ENCODE measurements at regions not wholly inside any gene's neighbourhood (a gene's known extent, or its start where the extent isn't known, plus 50 kb on each side); places are given as distances from the start of the nearest gene placed in this dataset.

DNA sequence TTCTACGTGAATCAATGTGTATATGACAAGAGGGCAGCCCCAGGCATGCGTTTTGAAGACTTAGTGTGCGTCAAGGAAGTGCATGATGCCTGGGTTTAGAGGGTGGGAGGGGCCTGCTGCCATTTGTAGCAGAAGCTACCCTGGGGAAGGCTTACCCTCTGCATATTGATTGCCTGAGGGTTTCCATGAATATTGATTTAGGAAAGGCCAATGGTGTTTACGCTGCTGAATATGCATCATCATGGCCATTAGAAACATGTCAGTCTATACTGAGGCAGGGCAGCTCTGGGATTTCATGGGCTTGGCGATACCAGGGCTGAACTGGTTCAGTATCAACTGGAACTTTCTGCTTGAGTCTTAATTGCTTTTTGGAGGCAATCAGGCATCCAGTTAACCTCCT is 259.3 kb downstream of the DCDC2C start:
- no peak for DNase-seq

DNA sequence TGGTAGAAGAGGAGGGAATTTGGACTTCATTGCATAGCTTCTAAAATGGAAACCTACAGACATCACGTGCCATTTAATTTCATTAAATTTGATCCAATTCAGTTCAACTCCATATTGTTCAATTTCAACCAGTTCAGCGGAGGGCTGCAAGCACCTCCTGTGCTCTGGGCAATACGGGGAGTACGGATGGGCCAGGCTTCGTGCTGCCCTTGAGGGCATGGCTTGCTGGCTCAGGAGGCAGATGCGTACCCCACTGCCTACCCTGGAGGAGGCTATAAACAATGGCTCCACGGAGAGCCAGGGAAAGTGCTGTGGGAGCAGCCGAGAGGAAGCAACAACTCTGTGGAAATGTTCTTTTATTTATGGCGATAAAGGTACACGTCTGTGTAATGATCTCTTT is 261.8 kb downstream of the DCDC2C start:
- no peak for DNase-seq

DNA sequence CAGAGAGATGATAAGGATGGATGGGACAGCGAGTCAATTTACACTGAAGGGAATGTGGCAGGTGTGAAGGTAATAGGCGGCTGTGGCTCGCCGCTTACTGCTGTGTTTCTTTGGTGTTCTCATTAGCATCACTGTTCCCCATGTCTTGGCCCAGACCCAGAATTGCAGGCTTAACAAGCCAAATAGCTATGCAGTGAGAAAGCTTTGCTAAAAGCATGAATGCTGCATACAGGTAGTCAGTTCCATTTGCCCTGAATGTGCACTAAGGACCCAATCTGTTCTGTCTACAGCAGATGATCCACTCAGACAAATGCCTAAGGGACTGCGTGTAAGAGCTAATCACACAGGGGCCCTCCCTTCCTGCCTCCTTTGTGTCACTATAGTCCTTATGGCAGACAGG is 262.6 kb downstream of the DCDC2C start:
- DNase-seq: no peak

- no peak for DNase-seq
Observed at GRCh38 chr2:3966470-3966869, 263.1 kb downstream of the DCDC2C start.

DNA sequence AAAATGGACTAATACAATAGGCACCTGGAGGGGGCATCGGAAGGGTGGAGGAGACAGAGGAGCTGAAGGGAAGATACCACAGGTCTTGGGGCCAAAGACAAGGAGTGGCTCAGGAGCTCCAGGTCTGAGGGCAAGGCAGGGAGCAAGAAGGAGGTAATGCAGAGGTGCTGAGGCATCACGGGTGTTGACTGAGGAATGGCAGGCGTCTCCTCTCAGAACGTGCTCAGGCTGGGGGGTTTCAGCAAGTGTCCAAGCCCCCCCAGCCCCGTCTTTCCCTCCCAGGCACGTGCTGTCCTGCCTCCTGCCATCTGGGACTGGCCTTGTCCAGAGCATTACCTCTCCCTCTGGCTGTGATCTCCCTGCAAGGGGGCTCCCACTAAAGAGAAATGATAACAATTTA is 265.4 kb downstream of the DCDC2C start:
- DNase-seq: no peak

DNA sequence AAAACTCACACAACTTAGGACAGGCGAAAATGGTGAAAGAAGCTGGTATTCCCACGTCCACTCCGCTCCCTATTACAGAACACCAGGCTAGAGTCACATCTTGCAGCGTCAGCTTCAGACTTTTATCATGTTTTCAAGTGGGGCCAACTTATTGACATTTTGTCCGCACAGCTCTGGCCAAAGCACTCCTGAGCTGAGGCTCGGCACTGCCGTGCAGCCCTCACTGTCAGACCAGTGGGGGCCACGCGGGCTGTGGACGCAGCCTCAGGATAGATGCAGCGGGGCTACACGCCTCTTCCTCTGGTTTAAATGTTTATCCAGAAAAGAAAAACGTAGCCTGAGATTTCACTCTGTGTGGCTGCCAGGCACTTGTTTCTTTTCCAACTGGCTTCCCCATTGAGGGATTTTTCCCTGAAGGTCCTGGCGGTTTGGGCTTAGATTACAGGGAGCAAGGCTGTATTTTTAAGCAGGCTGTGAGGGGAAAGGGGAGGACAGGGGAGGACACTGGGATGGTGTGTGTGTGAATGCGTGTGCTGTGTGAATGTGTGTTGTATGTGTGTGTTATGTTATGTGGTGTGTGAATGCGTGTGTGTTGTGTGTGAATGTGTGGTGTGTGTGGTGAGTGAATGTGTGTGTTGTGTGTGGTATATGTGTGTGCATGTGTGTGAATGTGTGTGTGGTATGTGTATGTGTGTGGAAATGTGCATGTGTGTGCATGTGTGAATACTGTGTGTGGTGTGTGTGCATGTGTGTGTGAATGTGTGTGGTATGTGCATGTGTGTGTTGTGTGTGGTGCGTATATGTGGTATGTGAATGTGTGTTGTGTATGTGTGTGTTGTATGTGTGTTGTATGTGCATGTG is 267.6 kb downstream of the DCDC2C start:
- no peak for DNase-seq

DNA sequence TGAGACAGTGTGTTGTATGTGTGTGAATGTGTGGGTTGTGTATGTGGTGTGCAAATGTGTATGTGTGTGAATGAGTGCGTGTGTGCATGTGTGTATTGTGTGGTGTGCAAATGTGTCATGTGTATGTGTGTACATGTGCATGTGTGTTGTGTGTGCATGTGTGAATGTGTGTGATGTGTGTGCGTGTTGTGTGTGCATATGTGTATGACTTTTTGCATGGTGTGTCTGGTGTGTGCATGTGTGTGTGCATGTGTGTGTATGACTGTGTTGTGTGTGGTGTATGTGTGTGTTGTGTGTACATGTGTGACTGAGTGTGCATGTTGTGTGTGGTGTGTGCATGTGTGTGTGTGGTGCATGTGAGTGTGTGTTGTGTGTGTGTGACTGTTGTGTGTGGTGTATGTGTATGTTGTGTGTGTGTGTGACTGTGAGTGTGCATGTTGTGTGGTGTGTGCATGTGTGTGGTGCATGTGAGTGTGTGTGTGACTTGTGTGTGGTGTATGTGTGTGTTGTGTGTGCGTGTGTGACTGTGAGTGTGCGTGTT is 268.3 kb downstream of the DCDC2C start:
- no peak for DNase-seq

GRCh38 chr2:3972377-3972776 is 269.0 kb downstream of the DCDC2C start:
- DNase-seq: no peak

GRCh38 chr2:3974765-3975164 is 271.4 kb downstream of the DCDC2C start:
- no peak for DNase-seq

DNA sequence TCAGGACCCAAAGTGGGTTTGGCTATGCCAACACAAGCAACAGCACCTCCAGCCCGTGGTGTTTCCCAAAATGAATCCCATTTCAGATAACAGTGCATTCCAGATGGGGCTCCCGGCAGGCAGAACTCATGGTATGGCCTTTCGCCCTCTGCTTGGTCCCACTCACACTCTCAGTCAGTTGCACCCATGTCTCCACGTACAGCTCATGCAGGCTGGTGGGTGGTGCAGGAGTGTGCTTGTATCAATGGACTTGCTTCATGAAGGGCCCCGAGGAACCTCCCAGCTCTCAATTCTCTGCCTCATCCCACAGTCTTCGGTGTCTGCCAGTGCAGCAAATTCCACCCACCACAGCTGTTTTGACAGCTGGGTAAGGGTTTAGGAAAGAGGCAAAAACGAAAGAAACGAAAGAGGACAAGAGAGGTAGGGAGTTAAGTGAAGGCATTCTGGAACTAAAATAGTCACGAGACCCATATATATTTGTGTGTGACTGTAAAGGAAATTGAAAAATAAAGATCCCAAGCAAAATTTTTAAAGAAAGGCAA is 278.1 kb downstream of the DCDC2C start:
- no peak for DNase-seq

DNA sequence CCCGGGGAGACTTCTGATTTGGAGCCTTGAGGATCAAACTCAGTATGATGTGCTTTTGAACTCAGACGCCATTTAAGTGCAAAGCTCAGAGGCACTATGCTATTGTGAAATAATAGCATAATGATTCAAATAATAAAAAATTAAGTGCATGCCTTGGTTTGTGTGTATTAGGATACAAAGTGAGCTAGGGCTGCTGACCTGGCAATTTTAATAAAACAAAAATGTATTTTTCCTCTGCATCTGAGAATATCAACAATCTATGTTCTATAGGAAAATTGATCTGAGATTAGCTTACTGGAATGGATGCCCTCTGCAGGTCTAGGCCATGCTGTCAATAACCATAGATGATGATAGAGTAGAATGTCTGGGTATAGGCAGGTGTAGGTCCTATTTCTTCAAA is 278.8 kb downstream of the DCDC2C start:
- DNase-seq: no peak

- DNase-seq: no peak
Observed at GRCh38 chr2:3986063-3986462, 282.7 kb downstream of the DCDC2C start.

DNA sequence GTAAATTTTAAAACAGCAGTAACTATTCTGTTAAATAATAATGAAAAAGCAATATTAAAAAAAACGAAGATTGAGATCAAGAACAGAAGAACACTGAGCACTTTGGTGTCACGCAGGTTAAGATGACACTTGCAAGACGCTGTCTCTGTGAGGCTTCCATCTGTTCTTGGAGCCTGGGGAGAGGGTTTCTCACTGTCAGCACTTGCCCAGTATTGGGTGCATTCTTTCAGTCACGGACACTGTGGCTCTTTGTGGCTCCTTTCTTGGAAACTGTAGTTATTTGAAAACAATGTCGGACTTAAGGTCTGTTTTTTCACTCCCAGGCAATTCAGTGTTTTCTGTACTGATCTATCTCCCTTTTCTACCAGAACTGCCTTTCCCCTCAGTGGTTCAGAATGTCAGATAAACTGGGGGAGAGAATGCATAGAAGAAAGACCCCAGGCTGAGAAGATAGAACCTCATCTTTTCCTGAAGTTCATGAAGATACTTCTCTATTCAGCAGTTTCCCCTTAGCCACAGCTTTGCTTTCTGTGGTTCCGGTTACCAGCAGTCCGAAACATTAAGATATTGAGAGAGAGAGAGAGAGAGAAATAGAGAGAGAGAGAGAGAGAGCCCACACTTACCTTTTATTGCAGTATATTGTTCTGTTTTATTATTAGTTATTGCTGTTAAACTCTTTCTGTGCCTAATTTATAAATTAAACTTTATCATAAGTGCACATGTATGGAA is 283.3 kb downstream of the DCDC2C start:
- DNase-seq: no peak

DNA sequence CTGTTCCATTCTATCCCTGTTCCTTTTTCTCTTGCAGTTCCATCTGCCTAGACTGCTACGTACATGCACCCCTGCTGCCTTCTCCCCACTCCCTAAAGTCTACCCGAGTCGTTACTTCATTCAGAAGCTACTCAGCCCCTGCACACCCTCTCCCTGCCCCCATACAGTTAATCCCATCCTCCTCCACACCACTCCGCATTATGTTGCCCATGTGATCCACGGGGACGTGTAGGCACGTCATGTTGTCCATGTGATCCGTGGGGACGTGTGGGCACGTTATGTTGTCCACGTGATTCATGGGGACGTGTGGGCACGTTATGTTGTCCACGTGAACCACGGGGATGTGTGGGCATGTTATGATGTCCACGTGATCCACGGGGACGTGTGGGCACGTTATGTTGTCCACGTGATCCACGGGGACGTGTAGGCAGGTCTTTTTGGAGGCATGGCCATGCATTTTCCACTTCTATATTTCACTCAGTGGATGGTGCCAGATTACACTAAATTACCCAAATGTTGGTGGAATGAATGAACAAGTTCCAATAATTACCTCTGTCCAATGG is 299.5 kb downstream of the DCDC2C start:
- DNase-seq: no peak

GRCh38 chr2:4012197-4012596 is 308.8 kb downstream of the DCDC2C start:
- DNase-seq: no peak

DNA sequence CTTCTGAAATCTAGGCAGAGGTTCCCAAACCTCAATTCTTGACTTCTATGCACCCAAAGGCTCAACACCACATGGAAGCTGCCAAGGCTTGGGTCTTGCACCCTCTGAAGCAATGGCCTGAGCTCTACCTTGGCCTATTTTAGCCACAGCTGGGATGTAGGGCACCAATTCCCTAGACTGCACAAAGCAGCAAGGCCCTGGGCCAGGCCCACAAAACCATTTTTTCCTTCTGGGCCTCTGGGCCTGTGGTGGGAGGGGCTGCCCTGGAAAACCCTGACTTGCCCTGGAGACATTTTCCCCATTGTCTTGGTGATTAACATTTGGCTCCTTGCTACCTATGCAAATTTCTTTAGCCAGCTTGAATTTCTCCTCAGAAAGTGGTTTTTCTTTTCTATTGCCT is 315.2 kb downstream of the DCDC2C start:
- no peak for DNase-seq

DNA sequence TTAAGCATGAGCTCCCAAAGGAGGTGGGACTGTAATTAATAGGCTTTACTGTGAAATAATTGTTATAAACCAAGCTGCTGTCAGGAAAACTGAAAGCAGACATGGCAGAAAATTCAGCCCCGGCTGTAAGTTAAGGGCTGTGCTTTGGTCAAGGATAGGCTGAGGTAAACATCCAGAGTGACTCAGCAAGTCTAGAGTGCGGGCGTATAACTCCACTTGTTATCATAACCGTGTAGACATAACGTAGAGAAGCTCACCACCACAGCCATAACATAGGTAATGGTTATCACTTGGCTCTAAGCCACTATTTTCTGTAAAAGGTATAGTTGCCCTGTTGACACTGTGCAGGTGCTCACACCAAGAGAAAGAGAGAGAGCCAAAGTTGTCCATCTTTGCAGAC is 316.8 kb downstream of the DCDC2C start:
- DNase-seq: no peak

DNA sequence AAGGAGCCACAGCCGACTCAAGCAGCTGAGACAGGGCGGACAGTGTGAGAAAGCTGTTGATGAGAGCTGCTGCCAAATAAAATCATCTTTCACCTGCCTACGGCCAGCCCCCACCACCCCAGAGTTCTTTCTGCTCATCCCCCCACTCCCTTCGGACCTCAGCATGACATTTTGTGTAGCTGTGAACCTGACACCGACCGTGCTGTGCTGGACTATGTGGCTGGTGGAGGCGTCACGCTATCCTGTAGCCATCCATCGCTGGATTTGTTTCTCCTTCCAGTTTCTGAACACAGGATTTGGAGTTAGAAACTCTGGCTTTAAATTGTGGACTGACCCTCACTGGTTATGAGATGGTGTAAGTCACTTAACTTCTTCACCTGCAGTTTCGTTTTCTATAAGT is 317.3 kb downstream of the DCDC2C start:
- no peak for DNase-seq

DNA sequence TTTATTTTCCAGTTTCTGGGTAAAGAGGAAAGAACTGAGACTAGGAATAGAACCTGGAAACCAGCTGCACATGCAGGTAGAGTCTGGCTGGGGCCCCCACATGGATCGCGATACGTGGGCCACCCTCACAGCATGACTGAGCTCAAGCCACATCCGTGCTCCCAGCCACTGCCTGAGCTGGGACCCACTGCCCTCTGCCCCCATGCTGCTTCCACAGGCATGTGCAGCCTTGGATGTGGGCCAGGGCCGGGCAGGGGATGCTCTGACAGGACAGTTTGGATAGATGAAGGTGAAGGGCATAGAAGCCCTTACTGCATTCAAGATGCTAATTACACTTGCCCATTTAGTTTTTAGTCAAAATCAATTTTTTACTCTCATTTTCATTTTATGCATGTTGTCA is 321.2 kb downstream of the DCDC2C start:
- no peak for DNase-seq

DNA sequence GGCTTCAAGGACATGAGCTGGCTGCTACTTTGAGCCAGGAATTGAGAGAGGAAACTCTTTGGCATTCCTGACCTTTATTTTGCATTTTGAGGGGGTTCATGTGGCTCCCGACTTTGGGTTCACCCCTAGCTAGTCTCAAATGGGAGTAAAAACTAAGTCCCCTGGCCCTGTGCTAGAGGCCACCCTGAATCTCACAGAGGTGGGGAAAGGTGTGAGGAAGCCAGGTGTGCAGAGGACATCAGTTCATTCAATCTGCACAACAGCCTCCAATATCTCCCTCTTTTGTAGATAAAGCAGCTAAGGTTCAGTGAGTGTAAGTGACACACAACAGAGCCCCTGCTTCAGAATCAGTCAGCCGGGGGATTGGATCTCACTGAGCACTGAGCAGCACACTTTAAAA is 325.7 kb downstream of the DCDC2C start:
- no peak for DNase-seq

GRCh38 chr2:4039896-4040295 is 336.5 kb downstream of the DCDC2C start:
- no peak for DNase-seq

GRCh38 chr2:4047961-4048891 is 344.9 kb downstream of the DCDC2C start:
- no peak for DNase-seq

Data from activated CD4-positive, CD25-positive, alpha-beta regulatory T cell treated with anti-CD3 and anti-CD28 coated beads, Interleukin-2, amount 50 U/mL, for 72 hours (primary cell).